ENCODE measurements at regions not wholly inside any gene's neighbourhood (a gene's known extent, or its start where the extent isn't known, plus 50 kb on each side); places are given as distances from the start of the nearest gene placed in this dataset.

DNA sequence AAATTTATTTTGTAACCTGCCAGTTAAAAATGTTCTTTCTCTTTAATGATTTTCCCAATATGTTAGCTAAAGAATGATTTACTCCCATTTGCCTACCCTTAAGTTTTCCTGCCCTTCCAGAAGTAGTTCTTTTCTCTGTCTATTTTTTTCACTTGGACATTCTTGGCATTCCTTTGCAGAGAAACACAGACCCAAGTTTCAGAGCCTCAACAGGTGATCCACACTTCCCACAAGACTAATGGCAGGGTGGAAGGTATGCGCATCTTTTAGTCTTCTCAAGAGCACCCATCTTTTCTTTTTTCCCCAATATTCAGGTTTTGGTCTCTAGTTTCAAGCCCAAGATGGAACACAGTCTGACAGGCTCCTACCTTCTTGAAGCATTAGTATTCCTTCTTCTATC, 420.7 kb downstream of the ADAMTS20 start:
- H3K4me3 ChIP-seq (ENCODE audit: low read depth, low read length), result no peak overlapping the region
- DNase-seq (ENCODE audit: low read depth), result no peak
- TF ChIP-seq, protein P1, sequence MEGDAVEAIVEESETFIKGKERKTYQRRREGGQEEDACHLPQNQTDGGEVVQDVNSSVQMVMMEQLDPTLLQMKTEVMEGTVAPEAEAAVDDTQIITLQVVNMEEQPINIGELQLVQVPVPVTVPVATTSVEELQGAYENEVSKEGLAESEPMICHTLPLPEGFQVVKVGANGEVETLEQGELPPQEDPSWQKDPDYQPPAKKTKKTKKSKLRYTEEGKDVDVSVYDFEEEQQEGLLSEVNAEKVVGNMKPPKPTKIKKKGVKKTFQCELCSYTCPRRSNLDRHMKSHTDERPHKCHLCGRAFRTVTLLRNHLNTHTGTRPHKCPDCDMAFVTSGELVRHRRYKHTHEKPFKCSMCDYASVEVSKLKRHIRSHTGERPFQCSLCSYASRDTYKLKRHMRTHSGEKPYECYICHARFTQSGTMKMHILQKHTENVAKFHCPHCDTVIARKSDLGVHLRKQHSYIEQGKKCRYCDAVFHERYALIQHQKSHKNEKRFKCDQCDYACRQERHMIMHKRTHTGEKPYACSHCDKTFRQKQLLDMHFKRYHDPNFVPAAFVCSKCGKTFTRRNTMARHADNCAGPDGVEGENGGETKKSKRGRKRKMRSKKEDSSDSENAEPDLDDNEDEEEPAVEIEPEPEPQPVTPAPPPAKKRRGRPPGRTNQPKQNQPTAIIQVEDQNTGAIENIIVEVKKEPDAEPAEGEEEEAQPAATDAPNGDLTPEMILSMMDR (IDR thresholded peaks at IDR 0.05; ENCODE audit: insufficient read depth, low read length), result no peak

DNA sequence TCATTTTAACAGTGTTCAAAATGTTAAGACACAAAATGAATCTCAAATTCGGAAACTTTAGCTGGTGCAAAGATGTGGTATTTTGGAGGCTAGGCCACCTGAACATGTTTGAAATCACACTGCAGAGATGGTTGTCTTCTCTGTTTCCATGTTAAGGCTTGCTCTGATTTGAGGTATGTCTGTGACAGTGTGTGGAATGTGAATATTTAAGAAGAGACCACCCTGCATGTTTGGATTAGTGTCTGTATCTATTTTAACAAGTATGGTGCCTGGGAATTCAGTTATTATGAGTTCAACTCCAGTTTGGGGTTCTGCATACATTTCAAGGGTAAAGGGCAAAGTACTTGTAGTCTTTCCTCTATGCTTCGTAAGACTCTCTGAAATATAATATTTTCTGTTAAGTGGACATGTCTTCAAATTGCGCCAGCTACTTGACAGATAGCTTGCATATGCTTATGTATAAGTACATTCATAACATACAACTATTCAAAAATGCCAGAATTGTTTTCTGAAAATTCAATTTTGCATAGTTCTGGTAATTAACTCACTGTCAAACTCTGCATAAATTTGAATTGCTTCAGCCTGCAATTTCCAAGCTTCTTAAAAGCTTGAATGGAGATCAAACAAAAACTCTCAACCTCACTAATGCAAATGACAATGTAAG, 424.0 kb downstream of the ADAMTS20 start:
- DNase-seq (ENCODE audit: low read depth), result no peak
- no peak overlapping the region for H3K4me3 ChIP-seq (ENCODE audit: low read depth, low read length)
- TF ChIP-seq, protein P1 (IDR thresholded peaks at IDR 0.05; ENCODE audit: insufficient read depth, low read length), result no peak

DNA sequence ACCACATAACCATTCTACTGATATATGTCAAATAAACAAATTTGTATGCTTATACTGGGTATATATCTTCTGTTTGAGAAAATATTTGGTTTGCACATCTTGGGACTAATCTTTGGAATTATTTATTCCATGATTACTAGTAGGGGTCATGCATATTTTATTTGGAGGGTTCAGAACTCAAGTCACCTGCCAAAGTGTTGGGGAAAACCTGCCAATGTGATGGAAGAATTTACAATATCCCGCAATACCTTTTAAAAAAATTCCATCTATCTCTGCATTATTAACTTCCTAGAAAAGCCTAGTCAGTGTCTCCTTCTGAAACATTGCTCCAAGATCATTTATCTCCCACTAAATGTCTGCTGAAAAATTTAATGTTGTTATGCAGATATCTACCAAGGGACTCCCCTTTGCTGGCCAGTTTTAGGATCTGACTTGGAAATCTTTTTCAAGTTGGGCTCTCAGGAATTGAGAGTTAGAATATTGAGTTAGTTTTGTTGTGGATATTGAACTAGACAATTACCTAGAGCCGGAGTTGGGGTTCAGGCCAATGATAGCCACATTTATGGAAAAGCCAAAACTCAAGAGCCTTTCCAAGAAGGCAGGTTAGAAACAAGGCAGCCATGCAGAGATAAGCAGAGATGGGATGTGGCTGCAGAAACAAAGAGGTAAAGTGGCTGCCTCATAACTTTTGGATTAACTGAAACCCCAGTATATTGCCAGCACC, 425.2 kb downstream of the ADAMTS20 start:
- DNase-seq (ENCODE audit: low read depth), result no peak

DNA sequence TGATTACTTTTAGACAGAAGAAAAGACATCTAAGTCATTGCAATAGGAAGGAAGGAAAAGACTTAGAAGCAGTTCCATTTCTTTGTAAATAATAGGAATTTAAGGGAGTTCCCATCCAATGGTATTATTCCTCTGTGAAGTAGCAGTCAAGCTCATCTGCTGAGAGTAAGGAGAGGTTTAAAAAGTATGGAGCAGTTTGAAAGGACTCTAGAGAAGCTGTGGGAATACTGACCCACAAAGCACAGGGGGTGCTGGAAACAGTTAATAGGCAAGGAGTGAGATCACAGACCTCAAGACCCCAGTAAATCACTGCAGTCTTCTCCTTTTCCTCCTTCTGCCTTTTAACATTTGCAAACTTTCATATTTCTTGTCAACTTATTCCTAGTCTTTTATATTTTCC, 428.5 kb downstream of the ADAMTS20 start:
- no peak overlapping the region for H3K4me3 ChIP-seq (ENCODE audit: low read depth, low read length)
- TF ChIP-seq, protein P1 (IDR thresholded peaks at IDR 0.05; ENCODE audit: insufficient read depth, low read length), result no peak
- DNase-seq (ENCODE audit: low read depth), result no peak

More for the DNA sequence above, 425.2 kb downstream of the ADAMTS20 start:
- H3K4me3 ChIP-seq (ENCODE audit: low read depth, low read length), result no peak overlapping the region
- TF ChIP-seq, protein P1 (IDR thresholded peaks at IDR 0.05; ENCODE audit: insufficient read depth, low read length), result no peak

DNA sequence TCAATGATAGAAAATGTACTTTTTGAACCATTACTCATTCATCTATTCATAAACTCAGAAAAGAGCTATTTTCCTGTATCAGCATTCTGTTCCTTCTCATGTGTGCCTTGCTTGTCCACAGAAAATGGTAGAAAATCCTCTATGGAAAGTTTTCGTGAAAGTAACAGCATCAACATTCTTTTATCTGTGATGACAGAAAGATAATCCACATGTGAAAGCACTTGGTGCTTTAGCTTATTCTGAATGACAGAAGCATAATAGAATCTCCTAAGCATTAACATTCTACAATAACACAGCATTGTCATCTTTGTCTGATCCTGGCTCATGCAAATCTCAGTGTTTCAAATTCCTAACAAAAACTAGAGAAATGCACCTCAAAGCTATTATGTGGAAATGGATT, 431.9 kb downstream of the ADAMTS20 start:
- H3K4me3 ChIP-seq (ENCODE audit: low read depth, low read length), result no peak overlapping the region
- TF ChIP-seq, protein P1 (IDR thresholded peaks at IDR 0.05; ENCODE audit: insufficient read depth, low read length), result no peak
- no peak for DNase-seq (ENCODE audit: low read depth)

DNA sequence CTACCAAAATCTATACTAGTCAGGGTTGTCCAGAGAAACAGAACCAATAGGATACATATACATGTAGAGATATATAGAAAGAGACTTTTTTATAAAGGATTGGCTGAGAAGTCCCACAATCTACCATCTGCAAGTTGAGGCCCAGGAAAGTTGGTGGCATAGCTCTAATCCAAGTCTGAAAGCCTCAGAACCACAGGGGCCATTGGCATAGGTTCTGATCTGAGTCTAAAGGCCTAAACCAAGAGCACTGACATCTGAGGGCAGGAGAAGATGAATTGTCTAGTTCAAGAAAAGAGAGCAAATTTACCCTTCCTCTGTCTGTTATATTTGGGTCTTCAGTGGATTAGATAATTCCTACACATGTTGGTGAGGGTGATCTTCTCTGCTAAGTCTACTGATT, 433.1 kb downstream of the ADAMTS20 start:
- no peak overlapping the region for H3K4me3 ChIP-seq (ENCODE audit: low read depth, low read length)

More for the DNA sequence above, 433.1 kb downstream of the ADAMTS20 start:
- DNase-seq (ENCODE audit: low read depth), result no peak
- TF ChIP-seq, protein P1 (IDR thresholded peaks at IDR 0.05; ENCODE audit: insufficient read depth, low read length), result no peak
